ENCODE measurements at regions not wholly inside any gene's neighbourhood (a gene's known extent, or its start where the extent isn't known, plus 50 kb on each side); places are given as distances from the start of the nearest gene placed in this dataset.

DNA sequence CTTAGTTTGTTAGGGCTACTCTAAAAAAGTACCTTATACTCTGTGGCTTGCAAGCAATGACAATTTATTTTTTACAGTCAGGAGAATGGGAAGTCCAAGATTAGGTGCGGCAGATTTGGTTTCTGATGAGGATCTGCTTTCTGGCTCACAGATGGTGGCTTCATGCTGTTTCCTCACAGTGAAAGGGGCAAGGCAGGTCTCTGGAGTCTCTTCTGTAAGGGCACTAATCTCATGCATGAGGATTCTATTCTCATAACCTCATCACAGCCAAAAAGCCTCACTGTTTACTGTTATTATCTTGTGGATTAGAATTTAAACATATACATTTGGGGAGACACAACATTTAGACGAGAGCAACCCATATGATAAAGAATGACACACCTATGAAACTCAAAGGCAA lies 1957.4 kb upstream of the SEL1L start:
- H3K9me3 Mint-ChIP-seq: peaks cover 2 to 18% (median 5%) of the 10 kb centered on the region in 7 donors
- no peaks in the 10 kb centered on the region for H3K4me1 Mint-ChIP-seq
- ATAC-seq (ENCODE audit: low read depth in 2 of 2): no peak

DNA sequence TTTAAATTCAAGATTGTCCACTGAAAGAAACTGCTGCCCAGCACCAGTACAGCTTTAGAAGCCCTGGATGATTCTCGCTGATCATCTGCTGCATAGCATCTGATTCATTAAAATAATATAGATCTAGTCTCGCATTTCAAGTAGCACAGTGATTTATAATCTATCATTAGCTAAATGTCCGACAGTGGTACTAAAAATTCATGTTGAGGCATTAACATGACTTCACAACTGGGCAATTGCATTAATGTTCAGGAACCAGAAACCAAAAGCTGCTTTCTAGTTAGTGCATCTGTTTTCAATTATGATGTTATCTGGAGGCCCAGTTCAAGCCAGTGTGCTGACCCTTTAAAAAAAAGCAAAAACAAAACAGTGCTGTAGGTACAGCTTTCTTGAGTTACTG lies 1987.2 kb upstream of the SEL1L start:
- no peaks in the 10 kb centered on the region for H3K4me1 ChIP-seq (ENCODE audit: control insufficient read depth, insufficient read depth, low read length, poor library complexity, severe bottlenecking)
- ATAC-seq (ENCODE audit: low read depth in 2 of 2): no peak
- H3K9me3 Mint-ChIP-seq: peaks cover 0 to 19% (median 14%) of the 10 kb centered on the region in 7 donors
- no peak overlapping the region for H3K27ac ChIP-seq (ENCODE audit: insufficient read depth, low read length, poor library complexity, severe bottlenecking)
- no peaks in the 10 kb centered on the region for H3K27me3 Mint-ChIP-seq
- H3K36me3 Mint-ChIP-seq: no peaks in the 10 kb centered on the region
- no peak for DNase-seq
- no peak overlapping the region for H3K4me3 ChIP-seq (ENCODE audit: low read depth, low read length)
- no peaks in the 10 kb centered on the region for H3K36me3 ChIP-seq (ENCODE audit: control insufficient read depth, insufficient read depth, low read length)
- no peak overlapping the region for H3K27ac Mint-ChIP-seq
- H3K4me3 Mint-ChIP-seq: no peak overlapping the region
- H3K9me3 ChIP-seq (ENCODE audit: control insufficient read depth in 2 of 2, low read length in 2 of 2): peaks cover 4 to 8% of the 10 kb centered on the region in 2 experiments
- no peaks in the 10 kb centered on the region for H3K27me3 ChIP-seq (ENCODE audit: control insufficient read depth, insufficient read depth, low read length)
- no peaks in the 10 kb centered on the region for H3K4me1 Mint-ChIP-seq

More for the DNA sequence above, 1957.4 kb upstream of the SEL1L start:
- H3K4me3 Mint-ChIP-seq: no peak overlapping the region
- Histone ChIP-seq H3K4me1 (ENCODE audit: control insufficient read depth, insufficient read depth, low read length, poor library complexity, severe bottlenecking) (no peaks in the 10 kb centered on the region), H3K4me3 (ENCODE audit: low read depth, low read length) (no peak overlapping the region), H3K27ac (ENCODE audit: insufficient read depth, low read length, poor library complexity, severe bottlenecking) (no peak overlapping the region), H3K9me3 (ENCODE audit: control insufficient read depth in 2 of 2, low read length in 2 of 2) (peaks cover 0 to 4% of the 10 kb centered on the region in 2 experiments), H3K27me3 (ENCODE audit: control insufficient read depth, insufficient read depth, low read length) (no peaks in the 10 kb centered on the region), H3K36me3 (ENCODE audit: control insufficient read depth, insufficient read depth, low read length) (no peaks in the 10 kb centered on the region)
- H3K36me3 Mint-ChIP-seq: no peaks in the 10 kb centered on the region
- no peak for DNase-seq
- H3K27ac Mint-ChIP-seq: no peak overlapping the region
- no peaks in the 10 kb centered on the region for H3K27me3 Mint-ChIP-seq

DNA sequence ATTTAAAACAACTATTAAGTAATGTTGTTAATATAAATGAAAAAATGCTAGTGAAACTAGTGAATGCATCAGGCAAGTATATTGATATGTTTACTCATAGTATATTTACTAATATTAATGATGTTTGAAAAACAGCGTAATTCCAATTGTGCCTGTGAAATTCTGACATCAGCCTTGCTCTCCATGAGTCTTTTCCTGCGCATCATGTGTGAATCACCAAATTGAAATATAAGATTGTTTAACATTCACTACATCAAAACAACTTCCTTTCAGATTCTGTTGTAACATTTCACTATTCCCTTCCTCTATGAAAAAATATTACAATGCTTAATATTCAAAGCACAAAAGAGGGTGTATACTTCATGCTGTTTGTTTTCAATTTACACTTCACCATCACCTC lies 1995.9 kb upstream of the SEL1L start:
- Histone ChIP-seq H3K36me3 (ENCODE audit: control insufficient read depth, insufficient read depth, low read length) (no peaks in the 10 kb centered on the region), H3K27ac (ENCODE audit: insufficient read depth, low read length, poor library complexity, severe bottlenecking) (no peak overlapping the region), H3K4me3 (ENCODE audit: low read depth, low read length) (no peak overlapping the region), H3K27me3 (ENCODE audit: control insufficient read depth, insufficient read depth, low read length) (no peaks in the 10 kb centered on the region), H3K4me1 (ENCODE audit: control insufficient read depth, insufficient read depth, low read length, poor library complexity, severe bottlenecking) (no peaks in the 10 kb centered on the region), H3K9me3 (ENCODE audit: control insufficient read depth in 2 of 2, low read length in 2 of 2) (peaks cover 0 to 9% of the 10 kb centered on the region in 2 experiments)
- Mint-ChIP-seq H3K36me3 (no peaks in the 10 kb centered on the region), H3K4me1 (no peaks in the 10 kb centered on the region), H3K4me3 (no peak overlapping the region), H3K27ac (no peak overlapping the region), H3K9me3 (peaks cover 3 to 43% (median 14%) of the 10 kb centered on the region in 7 donors), H3K27me3 (no peaks in the 10 kb centered on the region)
- DNase-seq: no peak
- ATAC-seq (ENCODE audit: low read depth in 2 of 2): no peak

DNA sequence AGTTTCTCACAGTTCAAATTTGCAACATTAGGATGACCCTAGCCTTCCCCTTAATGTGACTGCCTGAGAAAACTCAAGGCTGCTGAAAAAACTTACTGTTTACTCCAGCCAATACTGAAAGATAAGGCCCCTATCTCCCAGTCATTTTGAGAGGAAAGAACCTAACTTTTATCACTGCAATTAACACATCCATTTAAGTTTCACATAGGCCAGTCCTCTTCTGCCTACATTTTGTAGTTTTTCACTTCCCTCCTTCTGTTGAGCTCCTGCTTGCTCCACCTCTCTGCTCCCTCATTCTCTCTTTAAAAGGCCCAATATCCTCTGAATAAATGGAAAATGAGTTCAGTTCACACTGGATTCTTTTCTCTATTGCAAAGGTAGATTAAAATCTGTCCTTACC lies 1996.2 kb upstream of the FLRT2 start:
- no peak overlapping the region for H3K27ac Mint-ChIP-seq
- Histone ChIP-seq H3K27ac (ENCODE audit: insufficient read depth, low read length, poor library complexity, severe bottlenecking) (no peak overlapping the region), H3K4me3 (ENCODE audit: low read depth, low read length) (no peak overlapping the region), H3K36me3 (ENCODE audit: control insufficient read depth, insufficient read depth, low read length) (no peaks in the 10 kb centered on the region), H3K4me1 (ENCODE audit: control insufficient read depth, insufficient read depth, low read length, poor library complexity, severe bottlenecking) (no peaks in the 10 kb centered on the region), H3K27me3 (ENCODE audit: control insufficient read depth, insufficient read depth, low read length) (no peaks in the 10 kb centered on the region), H3K9me3 (ENCODE audit: control insufficient read depth in 2 of 2, low read length in 2 of 2) (peaks cover 0 to 8% of the 10 kb centered on the region in 2 experiments)
- no peaks in the 10 kb centered on the region for H3K4me1 Mint-ChIP-seq
- no peak for DNase-seq
- H3K9me3 Mint-ChIP-seq: peaks cover 1 to 39% (median 5%) of the 10 kb centered on the region in 7 donors
- no peaks in the 10 kb centered on the region for H3K36me3 Mint-ChIP-seq
- ATAC-seq (ENCODE audit: low read depth in 2 of 2): no peak
- no peak overlapping the region for H3K4me3 Mint-ChIP-seq
- H3K27me3 Mint-ChIP-seq: no peaks in the 10 kb centered on the region

DNA sequence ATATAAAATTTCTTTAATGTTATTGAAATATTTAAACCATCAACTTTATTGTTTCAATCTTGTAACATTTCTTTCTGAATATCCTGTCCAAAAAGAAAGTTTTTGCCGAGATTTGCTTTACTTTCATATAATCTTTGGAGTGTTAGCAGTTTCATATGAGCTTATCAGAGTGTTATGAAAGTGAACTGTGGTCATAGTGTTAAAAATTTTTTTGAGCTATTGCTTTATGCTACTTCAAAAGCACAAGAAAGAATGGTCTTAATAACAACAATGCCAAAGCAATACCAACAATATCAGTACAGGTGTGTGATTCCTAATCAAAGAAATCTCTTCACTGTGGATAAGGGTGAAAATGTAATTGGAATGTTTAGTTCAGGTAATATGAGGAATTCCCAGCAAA lies 1994.9 kb upstream of the FLRT2 start:
- Mint-ChIP-seq H3K27me3 (no peaks in the 10 kb centered on the region), H3K4me1 (no peaks in the 10 kb centered on the region), H3K36me3 (no peaks in the 10 kb centered on the region), H3K4me3 (no peak overlapping the region), H3K27ac (no peak overlapping the region), H3K9me3 (peaks cover 1 to 33% (median 5%) of the 10 kb centered on the region in 7 donors)
- Histone ChIP-seq H3K4me1 (ENCODE audit: control insufficient read depth, insufficient read depth, low read length, poor library complexity, severe bottlenecking) (no peaks in the 10 kb centered on the region), H3K36me3 (ENCODE audit: control insufficient read depth, insufficient read depth, low read length) (no peaks in the 10 kb centered on the region), H3K27me3 (ENCODE audit: control insufficient read depth, insufficient read depth, low read length) (no peaks in the 10 kb centered on the region), H3K27ac (ENCODE audit: insufficient read depth, low read length, poor library complexity, severe bottlenecking) (no peak overlapping the region), H3K4me3 (ENCODE audit: low read depth, low read length) (no peak overlapping the region), H3K9me3 (ENCODE audit: control insufficient read depth in 2 of 2, low read length in 2 of 2) (peaks cover 2 to 11% of the 10 kb centered on the region in 2 experiments)
- no peak for ATAC-seq (ENCODE audit: low read depth in 2 of 2)
- DNase-seq: no peak

DNA sequence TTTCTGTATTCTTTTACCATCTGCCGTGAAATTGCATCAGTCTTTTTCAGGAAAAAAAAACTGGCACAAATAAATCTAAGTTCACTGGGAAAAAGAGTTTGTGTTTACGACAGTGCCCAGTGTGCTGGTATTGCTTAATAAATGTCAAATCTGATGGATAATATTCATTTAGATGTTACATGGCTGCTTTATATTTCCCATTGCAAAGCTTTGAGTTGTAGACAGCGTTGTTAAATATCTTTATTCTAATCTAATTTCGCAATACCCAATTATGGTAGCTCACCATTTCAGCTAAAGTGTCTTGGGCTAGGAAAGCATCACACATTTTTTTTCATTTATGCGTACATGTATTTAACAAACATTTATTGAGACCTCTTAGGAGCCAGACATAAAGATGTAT lies 1994.5 kb upstream of the FLRT2 start:
- H3K27me3 Mint-ChIP-seq: no peaks in the 10 kb centered on the region
- no peak overlapping the region for H3K4me3 Mint-ChIP-seq
- H3K27ac ChIP-seq (ENCODE audit: insufficient read depth, low read length, poor library complexity, severe bottlenecking): no peak overlapping the region
- no peaks in the 10 kb centered on the region for H3K36me3 ChIP-seq (ENCODE audit: control insufficient read depth, insufficient read depth, low read length)
- H3K9me3 Mint-ChIP-seq: peaks cover 1 to 32% (median 5%) of the 10 kb centered on the region in 7 donors
- H3K27me3 ChIP-seq (ENCODE audit: control insufficient read depth, insufficient read depth, low read length): no peaks in the 10 kb centered on the region
- no peaks in the 10 kb centered on the region for H3K4me1 Mint-ChIP-seq
- H3K4me3 ChIP-seq (ENCODE audit: low read depth, low read length): no peak overlapping the region
- no peak overlapping the region for H3K27ac Mint-ChIP-seq
- DNase-seq: no peak
- H3K36me3 Mint-ChIP-seq: no peaks in the 10 kb centered on the region
- no peaks in the 10 kb centered on the region for H3K4me1 ChIP-seq (ENCODE audit: control insufficient read depth, insufficient read depth, low read length, poor library complexity, severe bottlenecking)
- ATAC-seq (ENCODE audit: low read depth in 2 of 2): no peak
- H3K9me3 ChIP-seq (ENCODE audit: control insufficient read depth in 2 of 2, low read length in 2 of 2): peaks cover 5 to 11% of the 10 kb centered on the region in 2 experiments

DNA sequence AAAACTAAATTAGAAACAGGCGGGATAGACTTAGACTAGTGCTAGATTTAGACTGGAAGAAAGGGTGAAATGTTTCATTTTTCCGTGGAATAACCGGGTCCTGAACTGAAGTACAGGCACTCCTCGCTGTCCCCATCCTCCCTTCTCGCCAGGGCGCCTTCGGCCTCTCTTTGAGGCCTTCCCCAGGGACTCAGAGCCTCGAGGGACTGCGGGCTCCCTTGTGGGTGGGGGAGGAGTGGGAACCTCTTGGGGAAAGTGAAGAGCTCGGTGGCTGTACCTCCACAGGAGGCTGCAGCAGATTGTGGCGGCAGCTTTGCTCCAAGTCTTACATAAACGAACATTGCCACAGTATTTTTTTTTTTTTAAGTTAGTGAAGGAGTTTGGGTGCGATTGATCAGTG lies 1988.8 kb upstream of the FLRT2 start:
- Histone ChIP-seq H3K9me3 (ENCODE audit: control insufficient read depth in 2 of 2, low read length in 2 of 2) (peaks cover 5 to 7% of the 10 kb centered on the region in 2 experiments), H3K27me3 (ENCODE audit: control insufficient read depth, insufficient read depth, low read length) (no peaks in the 10 kb centered on the region), H3K4me3 (ENCODE audit: low read depth, low read length) (no peak overlapping the region), H3K4me1 (ENCODE audit: control insufficient read depth, insufficient read depth, low read length, poor library complexity, severe bottlenecking) (no peaks in the 10 kb centered on the region), H3K27ac (ENCODE audit: insufficient read depth, low read length, poor library complexity, severe bottlenecking) (no peak overlapping the region), H3K36me3 (ENCODE audit: control insufficient read depth, insufficient read depth, low read length) (no peaks in the 10 kb centered on the region)
- peaks cover 0 to 12% (median 5%) of the 10 kb centered on the region in 7 donors for H3K9me3 Mint-ChIP-seq
- no peak overlapping the region for H3K4me3 Mint-ChIP-seq
- H3K4me1 Mint-ChIP-seq: no peaks in the 10 kb centered on the region
- no peak overlapping the region for H3K27ac Mint-ChIP-seq
- ATAC-seq (ENCODE audit: low read depth in 2 of 2) (no peak), DNase-seq (no peak)
- H3K27me3 Mint-ChIP-seq: no peaks in the 10 kb centered on the region
- no peaks in the 10 kb centered on the region for H3K36me3 Mint-ChIP-seq

DNA sequence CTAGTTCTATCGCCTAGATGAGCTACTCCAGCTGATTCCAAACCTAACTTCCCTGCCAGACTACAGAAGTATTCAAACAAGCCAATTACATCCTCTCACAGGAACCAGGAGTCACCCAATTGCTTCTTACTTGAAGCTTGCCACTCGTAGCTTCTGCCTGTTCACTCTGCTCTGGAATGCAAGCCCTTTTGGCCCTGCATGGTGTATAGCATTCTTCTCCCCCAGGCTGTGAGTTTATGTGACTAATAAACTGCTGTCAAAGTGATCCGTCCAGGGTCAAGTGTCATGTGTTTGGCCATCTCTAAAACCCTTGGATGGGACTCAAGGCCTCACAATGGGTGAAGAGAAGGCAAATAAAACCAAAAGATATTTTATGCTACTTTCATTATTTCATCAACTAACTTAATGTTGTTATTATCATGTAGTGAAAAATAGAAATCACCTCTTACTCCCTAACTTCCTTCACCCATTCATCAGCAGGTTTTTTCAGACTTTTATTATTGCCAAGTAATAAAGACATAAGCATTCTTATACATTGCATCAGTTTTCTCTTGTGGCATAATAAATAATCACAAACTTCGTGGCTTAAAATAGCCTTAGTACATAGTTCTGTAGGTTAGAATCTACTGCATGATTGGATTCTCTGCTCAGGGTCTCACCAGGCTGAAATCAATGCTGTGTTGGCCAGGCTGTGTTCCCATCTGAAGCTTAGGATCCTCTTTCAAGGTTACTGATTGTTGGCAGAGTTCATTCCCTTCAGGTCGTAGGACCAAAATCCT lies 1981.7 kb upstream of the FLRT2 start:
- no peaks in the 10 kb centered on the region for H3K36me3 ChIP-seq (ENCODE audit: control insufficient read depth, insufficient read depth, low read length)
- peaks cover 0 to 2% of the 10 kb centered on the region in 2 experiments for H3K9me3 ChIP-seq (ENCODE audit: control insufficient read depth in 2 of 2, low read length in 2 of 2)
- Mint-ChIP-seq H3K27ac (no peak overlapping the region), H3K4me3 (no peak overlapping the region), H3K9me3 (peaks cover 0 to 18% (median 6%) of the 10 kb centered on the region in 7 donors), H3K36me3 (no peaks in the 10 kb centered on the region), H3K27me3 (no peaks in the 10 kb centered on the region), H3K4me1 (no peaks in the 10 kb centered on the region)
- no peaks in the 10 kb centered on the region for H3K4me1 ChIP-seq (ENCODE audit: control insufficient read depth, insufficient read depth, low read length, poor library complexity, severe bottlenecking)
- H3K27ac ChIP-seq (ENCODE audit: insufficient read depth, low read length, poor library complexity, severe bottlenecking): no peak overlapping the region
- ATAC-seq (ENCODE audit: low read depth in 2 of 2) (no peak), DNase-seq (no peak)
- H3K27me3 ChIP-seq (ENCODE audit: control insufficient read depth, insufficient read depth, low read length): no peaks in the 10 kb centered on the region
- no peak overlapping the region for H3K4me3 ChIP-seq (ENCODE audit: low read depth, low read length)
